HepG2 (cell line): ENCODE measurements at regions not wholly inside any gene's neighbourhood (a gene's known extent, or its start where the extent isn't known, plus 50 kb on each side); places are given as distances from the start of the nearest gene placed in this dataset.

Experiments
- ATAC-seq: fragments of 200-7000 bp; cut with Tn5 transposase; 3 replicates; pipeline ENCODE4 v1.9.1; 2020; ENCODE audit warnings: mild to moderate bottlenecking, moderate library complexity
- BruUV-seq: library from RNA; stranded (reverse); fragments of 400-500 nt; replicated peaks from 2 replicates; lab custom pipeline; 2021; lab: Mats Ljungman, UMichigan
- CTCF ChIA-PET: fragments of 300-600 bp; formaldehyde crosslinking; extraction: SDS; loops from one replicate; lab custom pipeline; 2021; ENCODE audit warnings: low total read pairs, inconsistent platforms, low intra/inter-chr PET ratio; lab: Yijun Ruan, JAX
- POLR2A ChIA-PET: fragments of 350-600 bp; sonication (Branson Sonifier 250); formaldehyde crosslinking; loops from one replicate; lab custom pipeline; 2020; ENCODE audit warnings: antibody characterized with exemption, inconsistent platforms; lab: Yijun Ruan, JAX
- DNase-seq: peaks from one replicate; pipeline ENCODE4 v3.0.0-alpha.2; 2015; ENCODE audit warnings: low spot score
- FAIRE-seq: peaks from 3 replicates; lab custom pipeline; 2011; peaks lifted over from hg19 to GRCh38; lab: Jason Lieb, UNC
- H2AFZ ChIP-seq: one replicate; pipeline ENCODE4 v1.6.1; 2011; ENCODE audit warnings: low read length, inconsistent platforms
- H3K27ac ChIP-seq: fragments of 300-600 bp; 3 replicates; pipeline ENCODE4 v1.8.0; 2011; ENCODE audit warnings: mixed run types, mild to moderate bottlenecking, mixed read lengths, low read length, inconsistent platforms; ENCODE audit not compliant: insufficient read depth; ENCODE audit errors: extremely low read length
- H3K27me3 ChIP-seq, 2 experiments: fragments of 200-600 bp in 1 of 2; 2 replicates in 1 of 2; 3 replicates in 1 of 2; pipeline versions ENCODE4 v1.6.0 to v1.8.0; 2011; ENCODE audit warnings: low read length in 2 of 2, mild to moderate bottlenecking in 2 of 2, moderate library complexity in 2 of 2, inconsistent platforms in 1 of 2; ENCODE audit not compliant: insufficient read depth in 2 of 2, control insufficient read depth in 1 of 2
- H3K36me3 ChIP-seq, 2 experiments: fragments of 200-600 bp in 1 of 2; replicated peaks in 1 of 2; 2 replicates in 1 of 2; 3 replicates in 1 of 2; pipeline versions ENCODE4 v1.5.1 to v1.8.0; 2011; ENCODE audit warnings: low read length in 2 of 2, inconsistent platforms in 1 of 2; ENCODE audit not compliant: insufficient read depth in 2 of 2, control insufficient read depth in 1 of 2
- H3K4me1 ChIP-seq: 2 replicates; pipeline ENCODE4 v1.5.1; 2012; ENCODE audit warnings: low read length, inconsistent platforms; ENCODE audit not compliant: insufficient read depth
- H3K4me2 ChIP-seq: 2 replicates; pipeline ENCODE4 v1.6.0; 2011; ENCODE audit warnings: low read depth, low read length, inconsistent platforms
- H3K4me3 ChIP-seq, 3 experiments: fragments of 200-600 bp in 1 of 3; sonication (generic), shearing (Covaris generic) in 1 of 3; replicated peaks in 1 of 3; 2 replicates each; pipeline ENCODE4 v1.5.1; 2011 to 2016; ENCODE audit warnings: low read length in 3 of 3, inconsistent platforms in 2 of 3, low read depth in 2 of 3, mild to moderate bottlenecking in 2 of 3, control low read depth in 1 of 3, mixed read lengths in 1 of 3; ENCODE audit not compliant: insufficient read depth in 1 of 3
- H3K79me2 ChIP-seq: one replicate; pipeline ENCODE4 v1.6.1; 2011; ENCODE audit warnings: low read length, inconsistent platforms; ENCODE audit not compliant: insufficient read depth
- H3K9ac ChIP-seq: 2 replicates; pipeline ENCODE4 v1.6.0; 2011; ENCODE audit warnings: mild to moderate bottlenecking, low read depth, low read length, inconsistent platforms; ENCODE audit not compliant: insufficient read depth
- H3K9me3 ChIP-seq: 2 replicates; pipeline ENCODE4 v1.5.1; 2012; ENCODE audit warnings: mild to moderate bottlenecking, low read length
- H4K20me1 ChIP-seq: 2 replicates; pipeline ENCODE4 v1.6.0; 2011; ENCODE audit warnings: inconsistent platforms, mild to moderate bottlenecking, low read length, moderate library complexity; ENCODE audit not compliant: insufficient read depth
- ETV6 ChIP-seq: sonication (generic); formaldehyde crosslinking; conservative IDR thresholded peaks from 2 replicates; pipeline ENCODE4 v1.4.0; 2020; ENCODE audit warnings: missing genetic modification reagents
- FOXM1 ChIP-seq: sonication (generic); formaldehyde crosslinking; IDR thresholded peaks from 2 replicates; pipeline ENCODE4 v1.5.0; 2020; ENCODE audit warnings: missing genetic modification reagents
- HDAC1 ChIP-seq: sonication (generic); formaldehyde crosslinking; IDR thresholded peaks from 2 replicates; pipeline ENCODE4 v1.5.1; 2020; ENCODE audit warnings: mild to moderate bottlenecking, missing genetic modification reagents
- IKZF1 ChIP-seq: fragments of 450-650 bp; IDR thresholded peaks from 2 replicates; pipeline ENCODE4 v1.7.1; 2016
- PAF1 ChIP-seq: IDR thresholded peaks from 2 replicates; pipeline ENCODE4 v1.6.1; 2016; ENCODE audit warnings: missing genetic modification reagents, missing compliant biosample characterization
- PAX8 ChIP-seq: sonication (generic); formaldehyde crosslinking; IDR thresholded peaks from 2 replicates; pipeline ENCODE4 v1.8.0; 2022; ENCODE audit warnings: mild to moderate bottlenecking, missing genetic modification reagents, borderline replicate concordance
- PCBP2 ChIP-seq: fragments of 200-400 bp; formaldehyde crosslinking; optimal IDR thresholded peaks from 2 replicates; pipeline ENCODE3; 2018; ENCODE audit warnings: low read length, low read depth; ENCODE audit not compliant: poor library complexity, severe bottlenecking
- SAFB2 ChIP-seq: sonication (generic); formaldehyde crosslinking; IDR thresholded peaks from 2 replicates; pipeline ENCODE4 v1.5.1; 2020; ENCODE audit warnings: missing genetic modification reagents, low read depth, mild to moderate bottlenecking, borderline replicate concordance
- ZFP90 ChIP-seq: sonication (generic); formaldehyde crosslinking; IDR thresholded peaks from 2 replicates; pipeline ENCODE4 v1.8.0; 2022; ENCODE audit warnings: missing genetic modification reagents, mild to moderate bottlenecking, inconsistent platforms, borderline replicate concordance
- ZNF251 ChIP-seq: sonication (generic); formaldehyde crosslinking; IDR thresholded peaks from 2 replicates; pipeline ENCODE4 v1.9.0; 2021; ENCODE audit warnings: mild to moderate bottlenecking, missing genetic modification reagents
- ZNF616 ChIP-seq: sonication (generic); formaldehyde crosslinking; IDR thresholded peaks from 2 replicates; pipeline ENCODE4 v1.5.0; 2020; ENCODE audit warnings: low read depth, mild to moderate bottlenecking, missing genetic modification reagents
- WGBS: methylation state at CpG from one replicate; pipeline ENCODE4 v1.1.6; 2017; ENCODE audit warnings: low lambda C conversion rate; 5-methylcytosine and 5-hydroxymethylcytosine counted together
- in situ Hi-C: cut with HindIII; loops from 2 replicates; pipeline ENCODE4 v1.10.0; 2017; ENCODE audit warnings: low pct_unique_long_range_greater_than_20kb; ENCODE audit not compliant: extremely low pct_ligation_motif_present
- intact Hi-C: fragments of 100-400 bp; cut with micrococcal nuclease; formaldehyde crosslinking; loops from one replicate; pipeline ENCODE4 v1.10.0; 2022; ENCODE audit not compliant: unreplicated experiment
- TF ChIP-seq, protein P1 (sequence below), 2 experiments: fragments of 450-650 bp in 1 of 2; sonication (generic) in 1 of 2; formaldehyde crosslinking; IDR thresholded peaks; 2 replicates each; pipeline versions ENCODE4 v1.5.0 to v1.8.0; 2020 to 2022; ENCODE audit warnings: mild to moderate bottlenecking in 1 of 2, missing genetic modification reagents in 1 of 2
- TF ChIP-seq, protein P2 (sequence below): sonication (generic); formaldehyde crosslinking; IDR thresholded peaks from 2 replicates; pipeline ENCODE4 v1.5.0; 2020; ENCODE audit warnings: mild to moderate bottlenecking, missing genetic modification reagents, borderline replicate concordance

DNA sequence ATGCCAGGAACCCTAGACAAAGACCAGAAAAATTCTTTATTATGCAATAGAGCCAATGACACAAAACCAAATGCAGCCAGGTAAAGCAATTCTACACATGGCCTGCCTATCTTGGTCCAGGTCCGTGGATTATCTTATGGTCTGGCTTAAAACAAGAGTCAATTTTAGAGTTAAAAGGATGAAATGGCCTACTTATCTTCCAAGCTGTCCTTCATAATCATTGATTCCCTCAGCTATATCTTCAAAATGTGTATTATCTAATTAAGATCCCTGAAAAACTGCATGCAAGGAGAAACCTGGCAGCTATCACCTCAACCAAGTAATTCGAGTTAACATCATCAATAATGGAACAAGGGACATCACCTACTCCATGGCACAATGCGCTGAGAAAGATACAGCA lies 479.4 kb upstream of the NRP1 start:
- DNase-seq, result no peak
- 15% methylated on average over 3 of the region's 3 CpGs for WGBS
- Histone ChIP-seq H3K27ac (no peak overlapping the region), H3K9ac (no peak overlapping the region), H2AFZ (no peak overlapping the region), H4K20me1 (no peaks in the 10 kb centered on the region), H3K4me3 (no peak overlapping the region), H3K27me3 (no peaks in the 10 kb centered on the region), H3K36me3 (no peaks in the 10 kb centered on the region), H3K4me2 (no peak overlapping the region)
- in situ Hi-C loops, result no loop called here
- intact Hi-C loops, result no loop called here
- FAIRE-seq, result no peak
- no TSS peak for BruUV-seq
- no peak for TF ChIP-seq ZFP90
- no peak for TF ChIP-seq HDAC1 (CRISPR knock-in tag)
- no peak for TF ChIP-seq ZNF616 (CRISPR knock-in tag)
- no peak for TF ChIP-seq PAX8 (CRISPR knock-in tag)
- no peak for TF ChIP-seq ZNF251 (CRISPR knock-in tag)
- TF ChIP-seq, protein P1, sequence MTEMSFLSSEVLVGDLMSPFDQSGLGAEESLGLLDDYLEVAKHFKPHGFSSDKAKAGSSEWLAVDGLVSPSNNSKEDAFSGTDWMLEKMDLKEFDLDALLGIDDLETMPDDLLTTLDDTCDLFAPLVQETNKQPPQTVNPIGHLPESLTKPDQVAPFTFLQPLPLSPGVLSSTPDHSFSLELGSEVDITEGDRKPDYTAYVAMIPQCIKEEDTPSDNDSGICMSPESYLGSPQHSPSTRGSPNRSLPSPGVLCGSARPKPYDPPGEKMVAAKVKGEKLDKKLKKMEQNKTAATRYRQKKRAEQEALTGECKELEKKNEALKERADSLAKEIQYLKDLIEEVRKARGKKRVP (CRISPR knock-in tag; IDR thresholded peaks at IDR 0.05), result no peak
- TF ChIP-seq, all 625 proteins: peak for 0
- ChIA-PET CTCF (no interaction called here), POLR2A (no interaction called here)
- Histone ChIP-seq H3K79me2 (no peaks in the 10 kb centered on the region), H3K4me1 (peaks cover 12% of the 10 kb centered on the region; the same call in 1 of the 2 replicates), H3K9me3 (no peaks in the 10 kb centered on the region)
- ATAC-seq, result no peak

DNA sequence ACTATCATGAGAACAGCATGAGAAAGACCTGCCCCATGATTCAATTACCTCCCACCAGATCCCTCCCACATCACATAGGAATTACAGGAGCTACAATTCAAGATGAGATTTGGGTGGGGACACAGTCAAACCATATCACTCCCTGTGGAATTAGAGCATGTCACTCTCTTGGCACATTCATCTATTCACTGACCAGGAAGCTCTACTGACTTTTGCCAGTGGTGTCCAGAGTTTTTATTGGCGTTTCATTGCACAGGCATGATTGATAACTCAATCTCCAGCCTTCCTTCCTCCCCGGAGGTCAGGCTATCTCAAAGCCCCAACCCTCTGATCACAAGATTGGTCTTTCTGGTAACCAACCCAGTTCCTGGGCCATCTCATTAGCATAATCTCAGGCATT lies 478.9 kb upstream of the NRP1 start:
- WGBS, result 52% methylated on average over 2 of the region's 2 CpGs
- intact Hi-C loops, result no loop called here
- BruUV-seq, result no TSS peak
- DNase-seq (no peak), ATAC-seq (no peak), FAIRE-seq (no peak)
- no peak overlapping the region for H3K4me3 ChIP-seq
- no peaks in the 10 kb centered on the region for H3K9me3 ChIP-seq
- ChIA-PET POLR2A (no interaction called here), CTCF (no interaction called here)
- no peaks in the 10 kb centered on the region for H4K20me1 ChIP-seq
- no peak overlapping the region for H3K4me2 ChIP-seq
- no peaks in the 10 kb centered on the region for H3K79me2 ChIP-seq
- H3K27ac ChIP-seq, result no peak overlapping the region
- in situ Hi-C loops, result no loop called here
- no peak overlapping the region for H2AFZ ChIP-seq
- H3K4me1 ChIP-seq, result peaks cover 12% of the 10 kb centered on the region; the same call in 1 of the 2 replicates
- no peak overlapping the region for H3K9ac ChIP-seq
- no peaks in the 10 kb centered on the region for H3K27me3 ChIP-seq
- no peaks in the 10 kb centered on the region for H3K36me3 ChIP-seq
- TF ChIP-seq, protein P2, sequence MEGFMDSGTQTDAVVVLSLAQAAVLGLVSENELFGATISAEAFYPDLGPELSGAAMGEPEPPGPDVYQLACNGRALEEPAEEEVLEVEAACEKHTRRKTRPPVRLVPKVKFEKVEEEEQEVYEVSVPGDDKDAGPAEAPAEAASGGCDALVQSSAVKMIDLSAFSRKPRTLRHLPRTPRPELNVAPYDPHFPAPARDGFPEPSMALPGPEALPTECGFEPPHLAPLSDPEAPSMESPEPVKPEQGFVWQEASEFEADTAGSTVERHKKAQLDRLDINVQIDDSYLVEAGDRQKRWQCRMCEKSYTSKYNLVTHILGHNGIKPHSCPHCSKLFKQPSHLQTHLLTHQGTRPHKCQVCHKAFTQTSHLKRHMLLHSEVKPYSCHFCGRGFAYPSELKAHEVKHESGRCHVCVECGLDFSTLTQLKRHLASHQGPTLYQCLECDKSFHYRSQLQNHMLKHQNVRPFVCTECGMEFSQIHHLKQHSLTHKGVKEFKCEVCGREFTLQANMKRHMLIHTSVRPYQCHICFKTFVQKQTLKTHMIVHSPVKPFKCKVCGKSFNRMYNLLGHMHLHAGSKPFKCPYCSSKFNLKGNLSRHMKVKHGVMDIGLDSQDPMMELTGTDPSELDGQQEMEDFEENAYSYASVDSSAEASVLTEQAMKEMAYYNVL, result no peak
- TF ChIP-seq SAFB2 (CRISPR knock-in tag) (no peak), PCBP2 (no peak), PAF1 (CRISPR knock-in tag) (no peak), ETV6 (CRISPR knock-in tag) (no peak), FOXM1 (CRISPR knock-in tag) (no peak), IKZF1 (no peak)
